ENCODE measurements at regions not wholly inside any gene's neighbourhood (a gene's known extent, or its start where the extent isn't known, plus 50 kb on each side); places are given as distances from the start of the nearest gene placed in this dataset.
"Not testable (repeated sequence)": the region's sequence is repeated elsewhere in the genome, so short reads cannot be mapped to it uniquely, and the experiment has no call there.

DNA sequence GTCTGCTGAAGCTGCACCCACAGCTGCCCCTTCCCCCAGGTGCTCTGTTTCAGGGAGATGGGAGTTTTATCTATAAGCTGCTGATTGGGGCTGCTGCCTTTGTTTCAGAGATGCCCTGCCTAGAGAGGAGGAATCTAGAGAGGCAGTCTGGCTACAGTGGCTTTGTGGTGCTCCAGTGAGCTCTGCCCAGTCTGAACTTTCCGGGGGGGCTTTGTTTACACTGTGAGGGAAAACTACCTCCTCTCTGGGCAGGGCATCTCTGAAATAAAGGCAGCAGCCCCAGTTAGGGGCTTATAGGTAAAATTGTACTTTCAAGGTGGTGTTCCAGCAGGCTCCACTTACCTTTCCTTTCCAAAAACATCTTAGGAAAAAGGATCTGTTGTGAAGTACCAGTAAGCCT lies 242.2 kb downstream of the SPRY1 start:
- no peak for DNase-seq (ENCODE audit: low read depth)

DNA sequence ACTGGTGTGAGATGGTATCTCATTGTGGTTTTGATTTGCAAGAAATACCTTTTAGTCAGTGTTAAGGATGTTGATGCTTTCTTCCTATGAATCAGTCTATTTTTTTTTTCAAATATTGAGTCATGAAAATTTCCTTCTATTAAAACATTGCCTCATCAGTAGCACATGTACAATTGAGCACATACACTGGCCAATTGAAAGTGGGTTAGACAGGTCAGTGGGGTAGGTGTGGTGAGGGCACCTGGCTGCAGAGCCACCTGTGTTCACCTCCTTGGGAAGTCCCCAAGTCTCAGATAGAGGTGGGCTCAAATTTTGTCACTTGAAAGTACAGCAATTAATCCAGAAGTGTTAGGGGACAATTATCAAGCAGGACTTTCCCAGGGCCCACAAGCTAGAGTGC lies 243.7 kb downstream of the SPRY1 start:
- DNase-seq (ENCODE audit: low read depth) = no peak

DNA sequence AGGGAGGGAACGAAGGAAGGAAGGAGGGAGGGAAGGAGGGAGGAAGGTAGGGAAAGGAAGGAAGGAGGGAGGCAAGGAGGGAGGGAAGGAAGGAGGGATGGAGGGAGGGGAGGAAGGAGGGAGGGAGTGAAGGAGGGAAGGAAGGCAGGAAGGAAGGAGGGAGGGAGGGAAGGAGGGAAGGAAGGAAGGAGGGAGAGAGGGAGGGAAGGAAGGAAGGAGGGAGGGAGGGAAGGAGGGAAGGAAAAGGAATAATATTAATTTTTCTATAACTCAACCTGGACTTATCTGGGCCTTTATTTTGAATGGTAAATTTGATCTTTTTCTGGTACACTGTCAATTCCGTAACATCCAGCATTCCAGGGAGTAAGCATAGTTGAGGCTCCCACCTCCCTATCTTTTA lies 244.2 kb downstream of the SPRY1 start:
- no peak for DNase-seq (ENCODE audit: low read depth)

DNA sequence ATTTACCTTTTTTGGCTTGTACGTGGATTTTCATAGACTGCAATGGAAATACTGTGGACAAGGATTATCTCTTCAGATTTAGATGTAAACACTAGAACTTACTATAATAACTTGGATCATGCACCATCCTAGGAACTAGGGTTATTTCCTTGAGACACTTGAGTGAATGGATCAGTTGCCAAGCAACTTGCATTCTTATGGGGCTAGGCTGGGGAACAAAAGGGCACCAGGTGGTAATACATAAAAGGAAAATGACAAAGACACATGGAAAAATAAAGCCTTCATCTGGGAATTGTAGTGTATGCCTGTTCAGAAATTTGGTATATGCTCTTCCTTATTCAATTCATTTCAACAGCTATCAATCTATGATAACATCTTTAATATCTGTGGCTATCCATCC lies 247.1 kb downstream of the SPRY1 start:
- DNase-seq (ENCODE audit: low read depth) = no peak

DNA sequence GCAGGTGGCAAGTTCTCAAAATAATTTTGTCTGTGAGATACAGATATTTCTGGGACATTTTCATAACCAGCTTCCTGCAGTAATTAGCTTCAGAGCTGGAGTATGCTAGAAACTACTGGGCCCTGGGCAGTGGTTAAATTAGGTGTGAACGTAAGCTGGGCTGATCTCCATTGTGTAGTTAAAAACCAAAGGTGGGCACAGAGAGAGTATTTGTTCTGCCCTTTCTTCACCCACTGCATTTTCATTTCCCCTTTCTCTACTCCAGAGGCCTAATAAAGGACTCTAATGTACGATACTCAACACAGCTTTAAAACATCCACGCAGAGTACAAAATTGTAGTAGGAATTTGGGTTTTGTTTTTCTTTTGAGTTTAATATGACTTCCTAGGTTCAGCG lies 252.7 kb downstream of the SPRY1 start:
- no peak for DNase-seq (ENCODE audit: low read depth)

DNA sequence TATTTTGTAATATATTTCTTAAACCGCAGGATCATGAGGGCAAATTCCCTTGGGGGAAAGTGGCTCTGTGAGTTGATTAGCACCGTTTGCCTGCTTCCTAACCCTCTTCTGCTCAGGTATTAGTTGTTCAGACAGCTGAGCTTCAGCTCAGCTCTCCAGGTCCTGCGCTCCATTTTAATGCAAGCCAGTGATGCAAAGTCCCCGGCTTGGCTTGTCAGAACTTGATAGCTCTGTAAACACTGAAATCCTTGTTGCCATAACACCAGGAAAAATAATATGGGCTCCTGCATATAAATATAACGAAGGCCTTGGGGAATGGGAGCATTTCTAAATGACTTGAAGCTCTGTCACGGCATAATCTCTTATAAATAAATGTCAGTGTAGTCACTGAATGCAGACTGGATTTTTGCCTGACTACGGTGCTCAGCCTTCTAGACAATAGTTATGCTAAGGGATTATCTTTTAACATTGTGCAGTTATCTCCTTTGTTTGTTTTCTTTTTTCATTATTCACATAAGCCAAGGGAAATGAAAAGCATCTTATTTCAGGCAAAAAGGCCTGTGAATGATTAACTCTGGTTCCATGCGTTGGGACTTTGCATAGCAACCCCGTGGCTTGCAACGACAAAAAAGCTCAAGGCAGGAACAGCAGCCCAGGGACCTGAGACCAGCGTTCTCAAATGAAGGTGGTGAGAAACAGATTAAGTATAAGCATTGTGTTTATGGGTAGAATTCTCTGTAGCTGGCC lies 253.2 kb downstream of the SPRY1 start:
- no peak for DNase-seq (ENCODE audit: low read depth)

DNA sequence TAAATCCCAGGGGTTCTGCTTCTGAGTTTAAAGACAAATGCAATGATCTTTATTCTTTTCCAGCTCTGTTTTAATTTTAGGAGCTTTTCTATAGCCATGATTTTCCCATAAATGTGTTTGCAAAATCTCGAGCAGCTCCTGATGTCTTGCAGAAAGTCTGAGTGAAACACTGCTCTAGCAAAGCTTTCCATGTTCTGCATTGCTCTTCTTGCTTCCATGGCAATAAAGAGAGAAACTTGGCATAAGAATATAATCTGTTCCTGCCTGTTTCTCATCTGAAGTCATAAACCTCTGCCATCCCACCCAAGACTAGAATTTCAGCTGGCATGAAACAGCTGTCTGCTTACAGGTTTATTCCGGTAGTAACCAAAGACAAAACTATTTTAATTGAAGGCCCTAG lies 254.5 kb downstream of the SPRY1 start:
- no peak for DNase-seq (ENCODE audit: low read depth)

DNA sequence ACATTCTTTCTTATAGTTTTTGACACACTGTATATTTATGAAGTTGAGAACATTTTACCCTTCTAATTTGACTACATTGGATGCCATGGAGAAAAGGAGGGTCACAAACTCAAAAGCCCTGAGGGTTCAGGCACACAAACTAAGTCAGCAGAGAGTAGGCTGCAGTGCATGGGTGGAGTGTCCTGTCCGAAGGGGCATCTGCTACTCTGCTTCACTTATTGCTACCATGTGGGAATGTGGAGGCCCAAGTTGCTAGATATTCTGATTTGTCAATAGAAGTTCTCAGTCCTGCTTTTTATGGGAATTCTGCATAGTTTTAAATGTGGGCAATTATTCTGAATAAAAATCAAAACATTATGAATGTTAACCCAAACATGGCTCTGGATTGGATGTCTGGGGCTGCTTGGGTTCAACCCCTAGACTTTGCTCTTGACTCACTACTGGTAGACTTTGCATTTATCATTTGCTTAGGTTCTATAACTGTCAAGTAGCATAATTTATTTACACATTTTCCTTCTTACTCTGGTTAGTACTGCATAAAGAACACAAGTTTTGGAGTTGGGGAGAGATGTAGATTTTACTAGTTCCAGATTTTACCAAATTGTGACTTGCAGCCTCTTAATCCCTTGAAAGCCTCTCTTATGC lies 255.1 kb downstream of the SPRY1 start:
- DNase-seq (ENCODE audit: low read depth) = no peak

DNA sequence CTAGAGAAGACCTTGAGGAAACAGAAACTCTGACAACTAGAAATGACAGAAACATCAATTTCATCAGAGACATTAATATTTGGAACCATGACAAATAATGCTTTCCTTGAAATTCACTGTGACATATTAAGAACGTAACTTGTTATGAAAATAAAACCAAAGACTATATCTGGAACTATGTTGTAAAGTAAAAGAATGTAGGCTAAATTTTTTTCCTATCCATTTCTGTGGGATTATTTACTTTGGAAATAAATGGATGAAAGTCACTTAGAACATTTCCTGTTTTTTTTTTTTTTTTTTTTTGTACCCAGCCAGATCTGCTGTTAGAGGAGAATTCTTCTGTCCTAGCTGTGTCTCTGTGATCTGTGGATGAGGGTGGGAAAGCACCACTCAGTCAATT lies 255.9 kb downstream of the SPRY1 start:
- DNase-seq (ENCODE audit: low read depth) = no peak

DNA sequence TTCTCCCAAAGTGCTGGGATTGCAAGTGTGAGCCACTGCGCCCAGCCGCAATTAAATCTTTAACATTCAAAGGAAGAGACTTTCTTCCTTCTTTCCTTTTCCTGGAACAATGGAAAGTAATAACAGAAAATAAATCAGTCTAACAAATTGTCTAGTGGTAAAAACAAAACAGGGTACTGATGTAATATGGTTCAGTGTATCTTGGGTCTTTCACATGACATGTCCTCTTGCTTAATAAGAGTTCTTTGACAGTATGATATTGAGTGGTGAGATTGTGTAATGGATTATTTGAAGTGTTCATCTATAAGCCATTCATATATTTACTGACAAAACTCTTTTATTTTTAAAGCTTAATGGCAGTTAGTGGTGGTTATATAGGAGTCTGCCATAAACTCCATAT lies 256.6 kb downstream of the SPRY1 start:
- DNase-seq (ENCODE audit: low read depth) = no peak

DNA sequence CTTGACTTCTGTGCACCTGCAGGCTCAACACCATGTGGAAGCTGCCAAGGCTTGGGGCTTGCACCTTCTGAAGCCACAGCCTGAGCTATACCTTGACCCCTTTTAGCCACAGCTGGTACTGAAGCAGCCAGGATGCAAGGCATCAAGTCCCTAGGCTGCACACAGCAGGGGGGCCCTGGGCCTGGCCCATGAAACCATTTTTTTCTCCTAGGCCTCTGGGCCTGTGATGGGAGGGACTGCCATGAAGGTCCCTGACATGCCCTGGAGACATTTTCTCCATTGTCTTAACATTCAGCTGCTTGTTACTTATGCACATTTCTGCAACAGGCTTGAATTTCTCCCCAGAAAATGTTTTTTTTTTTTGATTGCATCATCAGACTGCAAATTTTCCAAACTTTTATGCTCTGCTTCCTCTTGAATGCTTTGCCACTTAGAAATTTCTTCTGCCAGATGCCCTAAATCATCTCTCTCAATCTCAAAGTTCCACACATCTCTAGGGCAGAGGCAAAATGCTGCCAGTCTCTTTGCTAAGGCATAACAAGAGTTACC lies 260.2 kb downstream of the SPRY1 start:
- not testable (repeated sequence) for DNase-seq (ENCODE audit: low read depth)

DNA sequence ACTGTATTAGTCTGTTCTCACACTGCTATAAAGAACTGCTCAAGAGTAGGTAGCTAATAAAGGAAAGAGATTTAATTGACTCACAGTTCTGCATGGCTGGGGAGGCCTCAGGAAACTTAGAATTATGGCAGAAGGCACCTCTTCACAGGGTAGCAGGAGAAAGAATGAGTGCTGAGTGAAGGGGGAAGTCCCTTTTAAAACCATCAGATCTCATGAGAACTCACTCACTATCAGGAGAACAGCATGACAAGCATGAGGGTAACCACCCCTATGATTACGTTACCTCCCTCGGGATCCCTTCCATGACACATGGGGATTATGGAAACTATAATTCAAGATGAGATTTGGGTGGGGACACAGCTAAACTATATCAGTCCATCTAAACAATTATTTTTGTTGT lies 261.0 kb downstream of the SPRY1 start:
- DNase-seq (ENCODE audit: low read depth) = not testable (repeated sequence)

DNA sequence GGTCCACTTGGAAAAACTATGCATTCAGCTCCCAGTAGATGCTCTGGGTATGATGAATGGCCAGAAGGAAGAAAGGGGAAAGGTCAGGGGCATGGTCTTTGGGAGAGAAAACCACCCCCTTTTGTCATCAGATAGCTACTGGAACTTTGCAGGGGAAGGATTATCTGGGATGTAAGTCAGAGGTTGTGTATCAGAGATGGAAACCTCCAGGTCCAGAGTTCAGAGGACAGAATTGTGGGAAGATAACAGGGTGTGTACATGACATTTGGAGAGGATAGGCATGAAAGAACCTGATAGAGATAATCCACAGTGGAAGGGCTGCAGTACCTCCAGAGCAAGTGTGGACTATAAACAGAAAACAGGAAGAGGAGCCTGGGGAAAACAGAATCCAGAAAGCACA lies 262.7 kb downstream of the SPRY1 start:
- DNase-seq (ENCODE audit: low read depth) = no peak

DNA sequence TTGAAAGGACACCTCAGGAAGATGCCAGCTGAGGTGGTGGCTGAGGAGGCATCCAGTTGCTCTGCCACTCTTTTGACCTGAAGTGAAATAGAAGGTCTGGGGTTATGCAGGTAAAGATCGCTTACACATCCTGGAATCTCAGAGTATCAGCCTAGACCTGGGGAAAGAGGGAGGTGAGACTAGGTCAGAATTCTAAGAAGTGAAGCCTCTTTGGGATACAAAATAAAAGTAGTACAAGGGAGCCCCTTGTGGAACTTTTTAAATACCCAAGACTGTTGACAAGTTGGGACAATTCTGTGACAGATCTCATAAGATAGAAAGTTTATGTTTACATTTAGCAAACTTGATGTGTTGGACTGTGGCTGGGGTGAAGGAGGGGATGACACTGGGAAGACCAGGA lies 263.1 kb downstream of the SPRY1 start:
- DNase-seq (ENCODE audit: low read depth) = no peak

DNA sequence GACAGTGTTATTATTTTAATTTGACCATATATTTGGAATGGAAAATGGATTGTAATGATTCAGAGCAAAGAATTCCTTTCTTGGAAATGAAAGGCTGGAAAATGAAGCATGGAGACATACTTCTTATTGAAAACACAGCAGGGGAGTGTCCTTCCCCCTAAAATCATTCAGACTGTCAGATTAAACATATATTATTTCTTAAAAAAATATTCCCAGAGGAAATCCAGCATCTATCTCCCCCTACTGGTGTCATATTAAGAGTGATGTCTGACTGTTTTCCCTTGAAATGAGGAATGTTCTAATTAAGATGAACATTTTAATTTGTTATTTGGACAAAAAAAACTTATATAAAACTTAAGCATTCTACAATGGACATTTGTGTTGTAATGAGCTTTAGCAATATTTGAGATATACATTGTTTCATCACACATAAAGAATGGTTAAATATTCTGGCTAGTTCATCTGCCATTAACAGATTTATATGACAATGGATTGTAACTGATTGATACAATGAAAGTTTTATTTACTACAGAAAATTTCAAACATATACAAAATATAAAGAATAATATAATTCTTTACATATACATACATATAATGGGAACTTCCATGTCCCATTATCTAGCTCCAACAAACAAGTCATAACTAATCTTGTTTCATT lies 264.6 kb downstream of the SPRY1 start:
- no peak for DNase-seq (ENCODE audit: low read depth)

DNA sequence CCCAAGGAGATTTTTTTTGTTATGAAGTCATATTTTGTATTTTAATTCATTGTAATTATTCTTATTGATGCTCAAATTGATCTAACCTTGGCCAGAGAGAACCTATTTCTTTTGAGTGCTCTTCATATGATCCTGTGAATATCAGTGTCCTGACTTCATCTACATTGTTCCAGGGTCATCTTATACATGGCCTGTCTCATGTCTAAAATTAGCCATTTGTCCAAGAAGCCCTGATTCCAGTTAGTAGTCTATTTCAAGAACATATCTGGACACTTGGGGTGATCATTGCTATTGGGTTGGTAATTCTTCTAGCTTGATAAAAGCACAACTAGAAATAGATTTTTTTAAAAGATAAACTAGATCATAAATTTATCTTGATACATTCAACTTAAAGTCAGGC lies 266.2 kb downstream of the SPRY1 start:
- DNase-seq (ENCODE audit: low read depth) = no peak

DNA sequence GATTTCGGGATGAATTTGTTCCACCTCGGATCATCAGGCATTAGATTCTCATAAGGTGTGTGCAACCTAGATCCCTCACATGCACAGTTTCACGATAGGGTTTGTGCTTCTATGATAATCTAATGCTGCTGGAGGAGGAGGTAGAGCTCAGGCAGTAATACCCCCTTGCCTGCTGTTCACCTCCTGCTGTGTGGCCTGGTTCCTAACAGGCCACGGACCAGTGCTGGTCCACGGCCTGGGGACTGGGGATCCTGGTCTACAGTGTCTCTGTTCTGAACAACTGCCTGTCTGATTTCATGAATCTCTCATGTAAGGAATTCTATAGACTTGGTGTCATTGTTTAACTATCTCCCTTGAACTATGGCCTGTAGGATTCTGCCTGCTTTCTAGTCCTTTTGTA lies 269.9 kb downstream of the SPRY1 start:
- no peak for DNase-seq (ENCODE audit: low read depth)

DNA sequence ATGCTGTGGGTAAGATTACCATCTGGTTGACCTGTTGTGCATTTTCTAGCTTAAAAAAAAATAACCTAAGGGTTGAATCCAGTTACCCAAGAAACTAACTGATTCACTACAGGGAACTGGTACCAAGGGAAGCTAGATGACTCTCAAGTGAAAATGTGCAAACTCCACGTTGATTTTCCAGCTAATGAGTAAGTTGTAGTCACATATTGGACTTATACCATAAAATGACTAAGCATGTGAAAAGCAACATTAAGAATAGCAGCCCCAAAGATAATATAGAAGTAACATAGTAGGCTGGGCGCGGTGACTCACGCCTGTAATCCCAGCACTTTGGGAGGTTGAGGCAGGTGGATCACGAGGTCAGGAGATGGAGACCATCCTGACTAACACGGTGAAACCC lies 270.9 kb downstream of the SPRY1 start:
- DNase-seq (ENCODE audit: low read depth) = no peak

DNA sequence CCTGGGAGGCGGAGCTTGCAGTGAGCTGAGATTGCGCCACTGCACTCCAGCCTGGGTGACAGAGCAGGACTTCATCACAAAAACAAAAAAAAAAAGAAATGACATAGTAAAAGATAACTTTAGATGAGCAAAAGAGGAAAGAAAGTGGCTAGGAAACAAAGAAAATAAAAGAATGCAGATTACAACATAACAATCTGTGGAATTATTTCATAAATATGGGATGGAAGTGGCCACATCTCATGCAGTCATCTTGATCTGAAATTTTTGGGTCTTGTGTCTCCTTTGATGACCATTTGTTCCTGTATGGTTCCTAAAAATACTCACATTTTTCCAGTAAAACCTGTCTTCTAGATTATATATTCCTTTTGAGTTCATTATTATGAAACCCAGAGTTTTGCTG lies 271.4 kb downstream of the SPRY1 start:
- DNase-seq (ENCODE audit: low read depth) = no peak

DNA sequence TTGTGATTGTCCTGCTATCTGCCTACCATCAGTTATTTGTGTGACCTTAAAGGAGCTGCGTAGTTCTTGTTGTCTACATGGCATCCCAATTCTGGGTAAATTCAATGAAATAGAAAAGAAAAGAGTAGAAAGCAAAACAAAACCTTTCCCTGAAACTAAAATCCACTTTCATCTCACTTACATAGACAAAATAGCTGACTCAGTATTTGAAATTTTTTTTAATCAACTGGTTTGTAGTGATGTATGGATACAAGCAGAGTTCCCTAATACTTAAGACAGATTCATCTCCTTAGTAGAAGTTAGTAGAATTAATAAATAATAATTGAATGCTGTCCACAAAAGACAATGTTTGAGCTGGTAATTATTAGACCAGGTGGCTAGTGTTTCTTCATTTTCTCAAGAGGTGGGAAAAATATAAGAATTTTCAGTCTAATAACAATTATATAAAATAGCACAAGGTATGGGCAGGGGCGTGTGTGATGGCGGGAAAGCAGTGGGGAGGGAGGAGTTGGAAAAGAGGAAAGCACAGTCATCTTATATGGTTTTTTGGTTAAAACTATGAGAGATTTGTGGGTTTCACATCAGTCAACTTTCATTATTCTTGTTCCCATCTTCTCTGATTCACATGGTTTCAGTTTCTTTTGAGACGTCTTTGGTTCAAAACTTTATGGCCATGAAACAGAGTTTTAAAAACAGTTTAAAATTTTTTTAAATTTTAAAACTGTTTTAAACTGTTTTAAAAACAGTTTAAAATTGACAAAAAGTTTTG lies 275.2 kb downstream of the SPRY1 start:
- DNase-seq (ENCODE audit: low read depth) = no peak

DNA sequence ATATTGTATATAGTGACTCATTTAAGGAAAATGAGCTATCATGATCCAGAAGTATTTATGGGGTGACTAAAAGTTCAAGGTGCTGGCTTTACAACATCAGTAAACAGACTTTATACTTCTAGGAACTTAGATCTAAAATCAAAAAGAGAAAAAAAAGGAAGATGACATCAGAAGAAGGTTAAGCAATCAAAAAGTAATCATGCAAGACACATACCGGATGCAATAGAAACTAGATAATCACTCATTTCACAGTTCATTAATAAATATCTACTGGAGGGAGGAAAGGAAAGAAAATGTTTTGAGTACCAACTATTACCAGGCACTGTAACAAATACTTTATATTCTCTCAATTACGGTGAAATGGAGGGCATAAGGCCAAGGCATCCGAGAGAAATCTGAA lies 276.4 kb downstream of the SPRY1 start:
- no peak for DNase-seq (ENCODE audit: low read depth)

DNA sequence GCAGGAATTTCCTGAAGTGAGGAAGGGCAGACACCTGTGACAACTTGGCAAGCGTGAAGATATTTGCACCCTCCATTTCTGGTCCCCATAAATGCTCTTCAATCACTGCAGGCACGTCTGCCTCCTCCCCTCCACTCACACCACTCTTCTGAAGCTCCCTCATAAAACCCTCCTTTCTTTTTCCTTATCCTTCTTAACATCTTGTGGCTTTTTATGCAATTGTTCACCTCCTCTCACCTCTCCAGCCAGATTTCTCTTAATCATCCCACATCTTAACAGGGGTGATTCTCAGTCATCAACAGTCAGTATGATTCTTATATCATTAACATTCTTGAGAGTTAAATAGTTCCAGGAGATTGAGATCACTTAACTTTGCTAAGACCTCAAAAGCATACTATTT lies 277.4 kb downstream of the SPRY1 start:
- DNase-seq (ENCODE audit: low read depth) = no peak

Measured in activated T-helper 1 cell treated with Interleukin-2 at 50 U/mL for 16 hours (primary cell).